NCI-H345 (cell line): ENCODE measurements at regions not wholly inside any gene's neighbourhood (a gene's known extent, or its start where the extent isn't known, plus 50 kb on each side); places are given as distances from the start of the nearest gene placed in this dataset.

ENCODE experiments used
- DNase-seq: peaks from one replicate; lab custom pipeline; 2025; lab: John Stamatoyannopoulos, UW

DNA sequence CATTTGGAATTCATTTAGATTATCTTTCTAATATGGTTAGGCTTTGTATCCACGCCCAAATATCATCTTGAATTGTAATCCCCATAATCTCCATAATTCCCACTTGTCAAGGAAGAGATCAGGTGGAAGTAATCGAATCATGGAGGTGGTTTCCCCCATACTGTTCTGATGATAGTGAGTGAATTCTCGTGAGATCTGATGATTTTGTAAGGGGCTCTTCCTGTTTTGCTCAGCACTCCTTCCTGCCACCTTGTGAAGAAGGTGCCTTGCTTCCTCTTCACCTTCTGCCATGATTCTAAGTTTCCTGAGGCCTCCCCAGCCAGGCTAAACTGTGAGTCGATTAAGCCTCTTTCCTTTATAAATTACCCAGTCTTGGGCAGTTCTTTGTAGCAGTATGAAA is 527.5 kb upstream of the ARRDC3 start:
- no peak for DNase-seq

DNA sequence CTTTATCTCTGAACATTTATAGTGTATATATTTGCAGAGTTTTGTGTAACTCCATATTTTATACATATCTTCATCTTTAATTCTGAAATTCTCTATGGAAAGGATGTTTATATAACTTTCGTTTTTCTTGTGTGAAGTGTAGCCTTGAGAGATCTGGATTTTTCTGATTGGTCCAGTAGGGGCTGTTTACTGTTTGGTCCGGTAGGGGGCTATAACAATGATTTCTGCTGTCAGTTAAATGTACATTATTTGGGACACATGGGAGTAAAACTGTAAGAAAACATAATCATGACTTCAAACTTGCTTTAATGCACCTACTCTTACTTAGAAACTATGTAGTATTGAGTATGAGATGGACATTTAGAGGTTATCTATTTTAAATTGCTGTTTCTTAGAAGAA is 527.1 kb upstream of the ARRDC3 start:
- DNase-seq = no peak

DNA sequence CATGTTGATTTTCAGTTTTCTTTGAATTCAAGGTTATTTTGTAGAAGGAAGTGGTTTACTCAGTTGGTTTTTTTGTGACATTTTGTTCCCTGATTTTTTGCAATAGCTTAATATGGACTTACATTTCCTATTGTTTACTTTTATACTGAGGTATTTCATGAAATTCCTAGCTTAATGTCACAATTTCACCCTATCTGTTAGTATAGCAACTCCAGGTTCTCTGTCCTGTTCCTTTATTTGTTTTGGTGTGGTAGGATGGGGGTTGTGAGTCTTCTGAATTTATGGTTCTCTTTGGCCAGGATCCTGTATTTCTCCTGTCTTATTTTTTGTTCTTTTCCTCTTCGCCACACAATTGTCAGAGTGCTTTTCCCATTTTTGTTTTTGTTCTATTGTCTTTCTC is 523.4 kb upstream of the ARRDC3 start:
- DNase-seq = no peak

DNA sequence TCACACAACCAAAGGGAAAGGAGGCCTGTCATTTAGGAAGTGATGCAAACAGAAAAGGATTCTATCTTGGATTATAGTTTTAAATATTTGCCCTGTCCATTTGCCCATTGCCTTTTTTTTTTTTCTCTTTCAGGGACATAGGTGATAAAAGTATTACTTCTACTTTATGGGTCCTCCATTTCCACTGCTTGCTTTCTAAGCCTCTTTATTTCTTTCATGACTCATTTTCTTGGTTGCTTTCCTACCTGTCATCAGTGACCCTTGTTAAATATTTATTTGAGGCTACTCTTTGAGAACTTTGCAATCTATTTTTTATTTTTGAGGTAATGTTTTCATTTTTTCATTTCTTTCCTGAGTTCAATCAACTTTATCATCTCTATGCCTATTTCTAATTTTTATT is 522.9 kb upstream of the ARRDC3 start:
- no peak for DNase-seq

DNA sequence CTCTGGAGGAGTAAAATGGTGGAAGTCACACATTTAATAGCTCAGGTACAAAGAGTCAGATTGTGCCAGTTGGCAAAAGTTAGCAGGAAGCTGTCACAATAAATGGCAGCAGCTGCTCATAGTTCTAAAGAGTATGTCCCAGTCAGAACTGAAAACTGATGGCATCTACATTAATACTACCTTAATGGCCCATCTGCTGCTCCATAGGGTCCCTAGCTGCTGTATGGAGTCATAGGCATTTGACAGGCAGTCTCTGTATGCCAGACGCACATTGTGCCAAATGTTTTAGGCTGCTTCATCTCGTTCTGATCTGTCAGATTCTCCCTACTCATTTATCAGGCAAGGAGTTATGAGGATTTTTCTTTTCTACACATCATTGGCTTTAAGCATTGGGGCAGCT is 515.8 kb upstream of the ARRDC3 start:
- DNase-seq = no peak

DNA sequence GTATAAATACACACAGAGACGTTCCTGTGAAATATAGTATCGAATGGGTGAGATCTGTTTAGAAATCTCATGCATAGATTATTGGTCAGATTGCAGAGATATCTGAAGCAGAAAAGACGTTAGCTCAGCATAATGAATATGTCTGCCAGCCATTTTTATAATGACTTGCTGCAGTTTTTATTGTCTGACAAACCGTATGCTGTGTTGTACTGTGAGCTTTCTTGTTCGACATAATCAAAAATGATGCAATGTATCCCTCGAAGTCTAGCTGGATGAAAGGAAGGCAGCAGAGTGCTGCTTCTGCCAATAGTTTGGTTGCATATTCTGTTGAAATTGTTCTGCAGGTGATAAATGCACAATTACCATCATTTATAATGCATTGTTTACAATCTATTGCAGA is 514.9 kb upstream of the ARRDC3 start:
- DNase-seq = no peak

DNA sequence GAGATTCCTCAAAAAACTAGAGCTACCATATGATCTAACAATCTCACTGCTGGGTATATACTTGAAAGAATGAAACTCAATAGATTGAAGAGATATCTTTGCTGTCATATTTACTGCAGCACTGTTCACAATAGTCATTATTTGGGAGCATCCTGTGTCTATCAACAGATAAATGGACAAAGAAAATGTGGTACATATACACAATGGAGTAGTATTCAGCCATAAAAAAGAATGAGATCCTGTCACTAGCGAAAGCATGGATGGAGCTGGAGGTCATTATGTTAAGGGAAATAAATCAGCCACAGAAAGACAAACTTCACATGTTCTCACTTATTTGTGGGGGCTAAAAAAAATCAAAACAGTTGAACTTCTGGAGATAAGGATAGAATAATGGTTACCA is 505.7 kb upstream of the ARRDC3 start:
- no peak for DNase-seq

DNA sequence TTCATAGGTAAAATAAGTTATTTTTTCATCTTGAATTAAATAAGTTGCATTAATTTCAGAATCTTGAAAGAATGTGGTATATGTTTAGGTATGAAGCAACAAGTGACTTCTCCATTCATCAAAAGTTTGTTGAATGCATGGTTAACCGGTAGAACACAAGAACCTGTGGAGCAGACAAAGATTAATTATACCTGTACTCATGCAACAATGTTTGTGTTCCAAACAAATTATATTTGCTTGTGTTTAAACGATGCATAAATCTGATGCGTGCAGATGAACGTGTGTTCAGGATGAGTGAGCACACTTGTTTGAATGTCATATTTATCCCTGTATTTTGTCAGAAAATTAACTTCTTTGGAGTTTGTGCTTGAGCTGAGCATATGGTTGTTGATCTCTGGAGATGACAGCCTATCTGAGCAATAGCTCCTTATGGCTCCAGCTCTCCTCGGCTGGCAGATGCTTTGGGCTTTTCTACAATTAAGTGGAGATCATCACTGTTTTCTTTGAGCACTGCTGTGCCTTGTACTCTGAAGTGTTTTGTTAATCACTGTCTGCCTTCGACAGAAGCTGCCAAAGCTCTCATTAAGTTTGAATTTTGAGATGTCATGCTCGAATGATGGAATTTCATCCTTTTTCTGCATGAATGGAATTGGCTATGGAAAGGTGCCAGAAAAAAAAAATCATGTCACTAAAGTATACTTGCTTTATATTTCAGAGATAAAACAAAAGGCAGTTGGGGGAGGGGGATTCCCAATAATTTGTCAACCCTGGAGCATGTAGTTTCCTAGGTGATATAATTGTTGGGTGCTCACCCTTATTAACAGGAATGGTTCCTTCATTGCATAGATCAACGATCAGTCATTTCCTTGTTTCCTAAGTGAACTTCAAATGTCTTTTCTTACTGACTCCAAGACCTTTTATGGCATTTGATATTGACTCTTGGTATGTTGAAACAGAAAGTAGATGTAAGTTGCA is 502.5 kb upstream of the ARRDC3 start:
- peak; percentile 45 for DNase-seq

DNA sequence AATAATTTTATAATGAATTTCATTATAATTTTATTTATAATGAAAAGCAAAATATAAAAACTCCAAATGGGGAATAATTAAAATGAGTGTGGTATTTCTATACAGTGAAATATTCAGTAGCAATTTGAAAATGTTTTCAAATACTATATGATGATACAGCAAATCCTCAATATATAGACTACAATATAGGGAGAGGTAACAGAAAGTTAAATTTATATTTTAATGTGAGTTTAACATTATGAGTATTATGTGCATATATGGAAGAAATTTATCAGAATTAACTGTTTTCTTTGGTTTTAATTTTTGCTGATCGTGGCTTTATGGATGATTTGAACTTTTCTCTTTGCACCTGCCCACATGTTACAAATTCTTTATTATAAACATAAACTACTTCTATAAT is 500.9 kb upstream of the ARRDC3 start:
- no peak for DNase-seq

DNA sequence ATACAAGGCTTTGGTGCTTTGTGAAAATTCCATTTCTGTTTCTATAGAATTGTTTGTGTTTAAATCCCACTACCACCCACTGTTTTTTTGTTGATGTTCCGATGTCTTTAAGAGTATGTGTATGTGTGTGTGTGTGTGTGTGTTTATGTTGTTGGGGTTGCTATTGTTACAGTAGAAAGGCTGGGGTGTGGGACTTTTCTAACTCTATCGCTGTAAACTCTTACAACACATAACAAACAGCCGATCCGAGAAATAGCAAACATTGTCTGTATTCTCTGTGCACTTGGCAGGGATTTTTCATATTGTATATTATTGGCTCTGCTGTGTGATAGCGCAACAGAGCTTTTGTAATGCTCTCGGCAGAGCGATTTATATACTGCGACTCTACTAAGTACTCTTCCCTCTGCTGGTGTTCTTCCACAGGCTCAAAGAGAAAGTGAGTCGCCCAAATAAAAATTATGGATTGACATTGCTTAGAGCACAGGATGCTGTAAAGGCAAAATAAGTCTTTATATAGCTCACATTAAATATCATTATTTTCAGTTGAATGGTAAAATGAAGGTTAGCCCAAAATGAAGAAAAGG is 492.2 kb upstream of the ARRDC3 start:
- DNase-seq = peak; percentile 54

DNA sequence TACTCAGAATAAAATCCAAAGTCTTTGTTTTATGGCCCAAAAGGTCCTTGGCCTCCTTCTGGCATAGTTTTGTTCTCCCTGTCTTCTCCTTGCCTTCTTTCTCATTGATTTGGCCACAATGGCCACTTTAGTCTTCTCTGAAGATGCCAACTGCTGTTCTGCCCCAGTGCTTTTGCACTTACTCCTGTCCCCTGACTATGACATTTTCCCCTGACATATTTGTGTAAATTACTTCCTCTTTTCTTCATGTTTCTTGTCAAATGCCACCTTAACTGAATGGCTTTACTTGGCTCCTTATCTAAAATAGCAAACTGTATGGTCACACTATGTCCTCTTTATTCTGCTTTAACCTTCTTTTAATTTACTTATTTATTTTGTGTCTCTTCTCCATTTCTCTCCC is 484.7 kb upstream of the ARRDC3 start:
- no peak for DNase-seq

DNA sequence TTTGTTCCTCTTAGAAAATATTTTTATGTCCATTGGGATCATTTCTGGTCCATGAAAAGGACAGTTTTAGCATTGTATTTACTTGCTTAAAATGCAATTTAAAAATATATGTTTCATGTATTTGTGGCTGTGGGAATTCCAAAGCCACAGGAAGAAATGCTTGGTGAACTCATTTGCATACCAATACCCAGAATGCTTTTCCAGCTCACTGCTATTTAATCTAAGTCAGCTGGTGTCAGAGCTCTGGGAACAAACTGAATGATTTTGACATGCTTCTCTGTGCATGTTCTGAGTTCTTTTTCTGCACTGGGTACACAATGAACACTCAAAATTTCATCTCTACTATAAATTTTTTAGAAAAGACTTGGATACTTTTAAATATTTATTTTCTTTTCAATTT is 482.8 kb upstream of the ARRDC3 start:
- no peak for DNase-seq

DNA sequence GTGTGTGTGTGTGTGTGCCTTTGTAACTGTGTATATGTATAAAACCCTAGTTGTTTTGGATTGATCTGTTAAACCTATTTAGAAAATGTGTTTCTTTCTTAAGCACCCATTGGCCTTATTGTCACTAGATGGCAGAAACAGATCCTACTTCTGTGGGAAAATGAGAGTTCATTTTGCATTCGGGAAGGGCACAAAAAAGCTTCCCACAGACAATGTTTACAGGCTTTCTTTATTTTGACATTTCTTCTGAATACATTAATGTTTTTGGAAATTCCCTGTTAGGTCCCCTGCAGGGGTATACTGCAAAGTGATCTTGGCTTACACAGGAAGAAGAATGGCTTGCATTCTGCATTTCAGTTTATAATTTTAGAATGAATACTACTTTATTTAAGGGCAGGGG is 481.8 kb upstream of the ARRDC3 start:
- DNase-seq = no peak

DNA sequence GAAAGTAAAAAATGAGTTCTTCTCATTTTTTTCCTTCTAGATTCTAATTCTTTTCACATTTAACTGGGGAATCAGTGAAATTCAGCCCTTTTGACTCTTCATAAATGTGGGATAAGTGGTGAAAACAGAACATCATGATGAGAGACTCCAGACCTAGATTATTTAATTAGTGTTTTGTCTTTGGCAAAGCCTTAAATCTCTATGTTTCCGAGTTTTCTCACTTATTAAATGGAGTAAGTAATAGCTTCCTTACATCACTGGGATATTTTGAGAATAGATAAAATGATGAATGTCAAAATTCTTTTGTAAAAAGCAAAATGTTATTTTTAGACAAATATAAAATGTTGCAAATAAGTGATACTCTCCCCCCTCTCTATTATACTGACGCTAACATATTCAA is 468.6 kb upstream of the ARRDC3 start:
- DNase-seq = no peak

DNA sequence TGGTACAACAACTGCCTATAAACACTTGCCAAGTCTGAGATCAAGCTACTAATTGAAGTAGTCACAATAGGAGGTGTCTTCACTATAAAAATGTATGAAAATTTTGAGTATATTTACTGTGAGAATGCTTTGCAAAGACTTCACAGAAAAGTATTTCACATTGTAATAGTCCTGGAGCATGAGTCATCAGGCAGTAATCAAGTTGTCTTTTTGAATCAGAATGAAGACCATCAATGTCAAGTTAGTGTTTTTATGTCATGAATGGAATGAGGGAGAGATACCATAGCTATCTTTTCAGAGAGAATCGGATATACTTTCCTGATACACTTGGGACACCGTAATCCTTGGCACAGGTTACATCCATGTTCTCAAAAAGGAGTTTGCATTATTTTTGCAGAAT is 466.9 kb upstream of the ARRDC3 start:
- no peak for DNase-seq

DNA sequence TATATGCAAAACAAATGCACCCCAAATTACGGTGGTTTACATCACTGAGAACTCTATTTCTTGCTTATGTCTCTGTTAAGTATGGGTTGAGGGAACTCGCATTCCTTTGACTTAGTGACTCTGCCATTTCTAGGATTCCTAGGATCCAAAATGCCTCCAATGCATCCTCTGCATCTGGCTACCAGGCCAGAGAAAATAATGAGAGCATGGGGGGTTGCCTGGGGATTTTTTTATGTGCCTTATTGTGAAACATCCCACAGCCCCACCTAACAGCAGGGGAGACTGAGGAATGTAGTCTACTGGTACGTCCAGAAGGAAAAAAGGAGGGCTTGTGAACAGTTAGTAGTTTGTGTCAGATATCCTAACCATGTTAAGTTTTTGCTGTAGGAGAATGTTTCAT is 466.0 kb upstream of the ARRDC3 start:
- DNase-seq = no peak

DNA sequence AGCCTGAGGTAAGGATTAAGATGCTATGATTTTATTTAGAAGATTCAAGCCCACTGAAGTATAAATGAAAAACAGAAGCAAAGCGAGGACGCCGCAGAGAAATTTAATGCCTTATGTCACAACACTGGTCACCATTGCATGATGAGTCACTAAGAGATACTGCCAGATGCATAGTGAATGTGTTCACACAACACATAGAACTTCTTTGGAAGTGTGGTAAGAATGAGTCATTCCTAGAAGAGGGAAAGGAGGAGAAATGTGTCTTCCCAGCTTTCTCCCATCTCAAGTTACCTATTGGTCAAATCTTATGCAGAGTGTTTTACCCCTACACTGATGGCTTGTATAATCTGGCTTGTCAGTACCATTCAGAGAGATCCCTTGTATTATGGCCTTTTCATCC is 465.3 kb upstream of the ARRDC3 start:
- DNase-seq = no peak

DNA sequence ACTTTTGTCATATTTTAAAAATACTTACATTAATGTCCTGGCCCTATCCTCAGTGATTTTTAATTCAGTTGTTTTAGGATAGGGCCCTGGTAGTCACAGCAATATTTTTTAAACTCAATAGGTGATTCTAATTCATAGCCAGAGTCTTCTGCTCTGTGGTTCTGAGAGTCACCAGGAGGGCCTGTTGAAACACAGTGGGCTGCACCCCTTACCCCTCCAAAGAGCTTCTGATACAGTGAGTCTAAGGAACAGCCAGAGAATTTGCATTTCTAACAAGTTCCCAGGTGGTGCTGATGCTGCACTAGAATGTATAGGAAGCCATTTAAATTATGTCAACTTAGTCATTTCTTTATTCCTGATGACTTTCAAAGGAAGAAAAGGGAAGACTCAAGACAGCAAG is 458.3 kb upstream of the ARRDC3 start:
- DNase-seq = no peak

DNA sequence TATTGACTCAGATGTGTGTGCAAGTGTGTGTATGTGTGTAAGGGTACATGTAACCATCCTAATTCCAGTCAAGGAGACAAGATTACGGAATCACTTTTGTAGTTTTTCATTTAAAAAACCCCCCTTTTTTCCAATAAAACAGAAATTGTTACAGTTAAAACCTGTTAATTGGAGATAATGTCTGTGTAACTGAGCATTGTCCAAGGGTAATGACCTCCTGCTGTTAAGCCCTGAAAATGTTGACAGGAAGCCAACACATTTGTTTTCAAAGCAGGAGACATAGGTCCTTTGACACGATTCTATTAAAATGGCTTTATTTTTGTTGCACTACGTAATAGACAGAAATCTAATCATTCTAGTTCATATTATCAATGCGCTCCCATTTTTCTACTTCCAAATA is 457.3 kb upstream of the ARRDC3 start:
- no peak for DNase-seq

DNA sequence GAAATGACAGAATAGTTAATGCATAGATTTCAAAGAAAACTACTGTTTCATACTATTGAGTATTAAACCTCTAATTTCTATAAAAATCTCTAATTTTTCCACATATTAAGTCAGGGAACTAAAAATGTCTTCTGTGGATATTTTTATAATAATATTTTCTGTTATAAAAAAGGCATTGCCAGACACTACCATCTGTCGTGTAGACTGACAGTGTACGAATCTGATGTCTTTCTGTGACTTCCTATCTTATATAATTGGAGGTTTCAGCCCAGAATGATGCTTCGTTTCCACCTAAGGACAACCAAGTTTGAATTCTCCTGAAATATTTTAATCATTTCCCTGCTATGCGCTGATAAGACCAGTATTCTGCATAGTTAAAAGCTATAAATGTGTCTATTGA is 456.6 kb upstream of the ARRDC3 start:
- DNase-seq = no peak

DNA sequence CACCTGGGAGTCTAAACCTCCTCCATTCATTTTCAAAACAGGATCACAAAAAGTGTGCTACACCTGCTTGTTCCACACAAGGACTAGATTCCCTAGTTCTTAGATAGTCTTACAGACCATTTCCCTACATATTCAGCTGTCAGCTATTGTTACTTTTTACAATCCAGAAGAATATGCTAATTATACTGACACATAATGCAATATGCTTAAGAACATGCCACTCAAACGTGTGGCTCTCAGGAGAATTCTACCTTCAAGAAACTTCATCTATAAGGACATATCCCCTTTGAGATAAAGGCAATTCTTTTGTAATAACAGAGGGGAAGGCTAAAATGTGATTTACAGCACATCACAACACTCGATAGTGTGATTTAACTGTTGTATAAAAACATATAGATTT is 456.1 kb upstream of the ARRDC3 start:
- DNase-seq = no peak

DNA sequence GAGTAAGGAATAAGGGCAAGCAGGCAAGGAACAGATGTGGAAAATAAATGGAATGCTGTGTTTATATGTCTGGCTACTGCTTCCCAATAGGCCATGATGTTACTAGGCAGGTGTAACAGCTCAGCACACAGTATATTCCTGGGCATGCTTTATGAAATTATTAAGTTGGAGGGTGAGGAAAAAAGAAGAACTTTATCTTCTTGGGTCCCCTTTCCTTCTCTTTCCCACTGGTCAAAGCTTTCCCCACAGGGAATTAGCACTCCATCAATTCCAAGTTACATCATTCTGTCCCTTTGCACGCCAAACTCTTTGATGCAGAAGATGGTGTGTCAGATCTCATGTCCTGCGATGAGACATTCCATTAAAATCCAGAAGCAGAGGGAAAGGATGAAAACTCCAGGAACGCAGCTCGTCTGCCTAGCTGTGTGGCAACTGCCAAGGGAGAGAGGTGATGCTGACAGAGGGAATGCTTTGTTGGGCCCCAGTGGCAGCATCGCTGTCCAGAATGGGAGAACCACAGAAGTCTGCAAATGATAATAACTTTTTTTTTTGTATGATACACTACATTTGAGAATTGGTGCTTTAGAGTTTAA is 447.3 kb upstream of the ARRDC3 start:
- no peak for DNase-seq

DNA sequence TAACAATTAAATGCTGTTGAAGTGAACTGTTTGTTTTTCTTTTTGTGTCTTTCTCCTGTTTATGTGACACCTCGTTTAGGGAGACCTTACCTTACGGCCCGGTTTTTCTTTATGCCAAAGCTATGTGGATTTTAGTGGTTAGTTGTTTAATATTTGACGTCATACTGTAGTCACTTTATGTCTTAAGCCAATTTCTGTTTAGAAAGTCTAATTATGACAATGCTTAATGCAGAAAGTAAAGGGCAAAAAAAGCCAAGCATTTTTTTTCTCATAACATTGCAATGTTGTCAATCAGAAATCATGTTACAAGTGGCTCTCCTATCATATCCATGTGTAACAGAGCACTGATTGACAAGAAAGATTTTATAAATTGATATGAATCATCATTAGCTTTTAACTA is 442.5 kb upstream of the ARRDC3 start:
- no peak for DNase-seq
